ENCODE measurements at regions not wholly inside any gene's neighbourhood (a gene's known extent, or its start where the extent isn't known, plus 50 kb on each side); places are given as distances from the start of the nearest gene placed in this dataset.
A peak's percentile ranks its signal among the peaks of the same experiment; 100 is the strongest.
"Not testable (repeated sequence)": the region's sequence is repeated elsewhere in the genome, so short reads cannot be mapped to it uniquely, and the experiment has no call there.

- no peak for DNase-seq
These were observed 123.6 kb upstream of the TNPO1 start for GRCh38 chr5:72692651-72693442.

- peak; percentile 40 for DNase-seq
These were observed 124.2 kb upstream of the TNPO1 start for GRCh38 chr5:72692231-72692637.

DNA sequence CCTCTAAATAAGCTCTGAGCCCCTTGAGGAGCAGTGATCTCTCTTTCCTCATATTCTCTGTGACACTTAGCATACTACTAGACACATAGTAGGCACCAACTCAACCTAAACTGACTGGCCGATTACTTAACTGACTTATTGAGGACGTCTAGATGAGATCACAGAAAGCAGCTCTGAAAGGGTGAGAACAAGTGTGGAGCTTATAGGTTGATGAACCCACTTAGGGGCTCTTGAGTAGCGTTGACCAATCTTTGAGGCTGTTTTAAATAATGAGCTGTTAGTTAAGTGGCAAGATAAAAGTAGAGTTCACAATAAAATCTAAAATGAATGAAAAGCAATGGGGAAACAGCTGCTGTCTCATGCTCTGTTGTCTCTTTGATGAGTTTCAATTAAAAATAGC lies 124.7 kb upstream of the TNPO1 start:
- no peak for DNase-seq

- no peak for DNase-seq
These were observed 127.5 kb upstream of the TNPO1 start for GRCh38 chr5:72688916-72689315.

DNA sequence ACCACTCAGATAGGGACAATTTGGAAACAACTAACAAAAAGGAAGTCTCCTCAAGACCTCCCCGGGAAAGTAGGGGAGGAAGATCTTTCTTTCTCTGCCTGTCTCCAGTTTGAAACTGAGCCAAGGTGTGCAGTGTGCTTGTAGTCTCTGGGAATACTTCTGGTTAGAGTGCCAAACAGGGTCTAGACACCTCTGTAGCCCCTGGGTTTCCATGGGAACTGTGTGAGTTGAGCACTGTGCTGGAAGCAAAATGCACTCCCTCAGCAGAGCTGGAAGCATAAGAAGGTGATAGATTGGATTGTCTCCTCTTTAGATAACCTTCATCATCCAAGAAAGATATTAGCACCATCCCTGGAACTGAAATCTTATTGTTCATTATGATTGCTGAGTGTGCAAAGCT lies 129.2 kb upstream of the TNPO1 start:
- DNase-seq, result no peak

GRCh38 chr5:72682561-72682960 lies 133.9 kb upstream of the TNPO1 start:
- DNase-seq, result no peak

DNA sequence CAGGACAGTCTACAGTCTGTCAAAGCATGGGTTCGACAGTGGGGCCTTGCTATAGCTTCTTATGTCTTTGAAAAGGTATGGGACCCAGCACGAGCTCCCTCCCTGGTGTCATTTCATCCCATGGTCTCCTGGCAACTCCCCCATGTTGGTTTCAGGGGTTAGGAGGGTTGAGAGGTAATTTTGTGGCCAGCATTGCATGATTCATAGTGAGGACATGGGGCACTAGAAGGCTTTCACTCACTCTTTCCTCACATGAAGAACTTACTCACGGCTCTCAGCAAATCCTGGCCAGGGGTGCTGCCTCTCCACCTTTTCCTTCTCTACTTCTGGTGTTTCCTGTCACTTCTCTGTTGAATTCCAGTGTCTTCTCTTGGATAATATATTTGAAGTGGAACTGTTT lies 134.7 kb upstream of the TNPO1 start:
- DNase-seq, result no peak

GRCh38 chr5:72677447-72677846 lies 139.0 kb upstream of the TNPO1 start:
- no peak for DNase-seq

- not testable (repeated sequence) for DNase-seq
These were observed 139.6 kb upstream of the TNPO1 start for GRCh38 chr5:72676831-72677230.

- DNase-seq, result no peak
These were observed 142.8 kb upstream of the TNPO1 start for GRCh38 chr5:72673623-72674022.

DNA sequence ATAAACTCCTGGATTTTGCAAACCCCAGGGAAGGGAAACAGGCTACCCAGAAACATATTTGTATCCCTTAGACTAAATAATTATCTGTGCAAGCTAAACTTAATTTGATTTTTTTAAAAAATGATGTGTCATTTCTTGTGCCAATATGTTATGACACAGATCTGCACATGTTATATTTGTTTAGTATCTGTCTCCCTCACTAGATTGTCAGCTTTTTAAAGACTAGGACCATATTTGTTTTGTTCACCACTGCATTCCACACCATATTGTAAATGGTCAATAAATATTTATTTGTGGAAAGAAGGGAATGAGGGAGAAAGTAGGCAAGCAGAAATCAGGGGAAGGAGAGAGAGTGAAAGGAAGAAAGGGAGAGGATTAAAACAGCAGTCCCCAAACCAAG lies 143.3 kb upstream of the TNPO1 start:
- no peak for DNase-seq

DNA sequence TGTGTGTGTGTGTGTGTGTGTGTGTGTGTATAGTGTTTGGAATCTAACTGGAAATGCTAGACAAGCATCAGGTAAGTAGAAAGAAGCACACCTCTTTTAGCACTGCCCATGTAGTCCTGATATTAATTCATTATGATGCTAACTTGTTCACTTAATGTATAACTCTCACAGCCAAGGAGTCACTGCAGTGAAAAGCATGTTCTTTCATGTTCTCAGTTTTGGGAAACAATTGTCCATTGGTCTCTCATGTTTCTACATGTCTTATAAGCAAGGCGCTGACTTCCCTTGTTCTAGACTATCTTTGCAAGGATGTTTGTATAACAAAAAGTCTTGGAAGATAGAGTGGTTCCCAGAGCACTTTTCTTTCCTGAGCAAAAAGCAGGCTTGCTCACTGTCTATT lies 148.8 kb upstream of the TNPO1 start:
- DNase-seq, result no peak

DNA sequence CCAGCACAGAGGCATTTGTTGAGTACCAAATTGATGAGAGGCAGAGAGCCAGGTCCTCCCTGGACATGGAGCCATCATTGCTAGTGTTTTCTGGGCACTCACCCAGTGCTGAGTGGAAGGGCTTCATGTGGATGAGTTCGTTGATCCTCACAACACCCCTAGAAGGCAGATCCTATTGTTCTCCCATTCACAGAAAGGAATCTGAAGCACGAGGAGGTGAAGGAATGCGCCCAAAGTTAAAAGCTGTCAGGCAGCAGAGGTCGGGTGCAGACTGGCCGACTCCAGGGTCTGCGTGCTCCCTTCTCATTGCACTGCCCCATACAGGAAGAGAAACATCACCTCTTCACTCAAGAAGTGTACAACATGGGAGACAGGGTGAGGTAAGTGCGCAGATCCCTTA lies 153.5 kb upstream of the TNPO1 start:
- no peak for DNase-seq

DNA sequence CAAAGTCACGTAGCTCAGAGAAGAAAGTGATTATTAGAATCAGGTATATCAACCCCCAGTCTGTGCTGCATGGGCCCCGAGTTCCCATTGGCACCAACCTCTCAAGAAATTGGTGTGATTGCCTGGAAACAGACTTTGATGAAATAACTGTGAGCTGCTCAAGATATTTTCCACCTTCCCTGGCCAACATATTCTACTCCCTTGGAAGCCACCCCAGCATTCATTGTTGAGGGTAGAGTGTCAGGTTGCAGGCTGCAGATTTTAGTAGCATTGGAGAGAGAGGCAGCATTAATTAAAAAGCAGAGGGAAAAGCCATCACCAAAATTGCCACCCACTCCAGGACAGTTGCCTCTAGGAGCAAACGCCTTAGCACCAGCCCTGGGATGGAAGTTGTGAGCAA lies 154.2 kb upstream of the TNPO1 start:
- DNase-seq, result peak; percentile 61

DNA sequence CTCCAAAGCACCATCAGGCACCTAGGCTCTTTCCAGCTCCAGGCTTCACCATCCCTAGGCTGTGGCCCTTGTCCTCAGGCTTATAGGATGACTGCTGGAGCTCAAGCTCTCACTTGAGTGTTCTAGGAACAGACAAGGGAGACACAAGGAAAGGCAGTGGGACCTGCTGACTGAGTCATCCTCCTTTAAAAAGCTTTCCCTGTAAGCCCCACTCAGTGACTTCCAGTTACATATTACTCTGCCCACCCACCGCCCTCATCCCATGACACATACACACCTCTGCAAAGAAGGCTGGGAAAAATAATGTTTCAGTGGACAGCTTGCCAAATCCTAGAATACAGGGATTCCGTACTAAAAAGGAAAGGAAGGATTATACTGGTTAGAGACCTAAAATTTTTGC lies 154.2 kb upstream of the ZNF366 start:
- peak; percentile 39 for DNase-seq

GRCh38 chr5:72659726-72660125 lies 152.5 kb upstream of the ZNF366 start:
- DNase-seq, result no peak

GRCh38 chr5:72658761-72659540 lies 151.7 kb upstream of the ZNF366 start:
- no peak for DNase-seq

DNA sequence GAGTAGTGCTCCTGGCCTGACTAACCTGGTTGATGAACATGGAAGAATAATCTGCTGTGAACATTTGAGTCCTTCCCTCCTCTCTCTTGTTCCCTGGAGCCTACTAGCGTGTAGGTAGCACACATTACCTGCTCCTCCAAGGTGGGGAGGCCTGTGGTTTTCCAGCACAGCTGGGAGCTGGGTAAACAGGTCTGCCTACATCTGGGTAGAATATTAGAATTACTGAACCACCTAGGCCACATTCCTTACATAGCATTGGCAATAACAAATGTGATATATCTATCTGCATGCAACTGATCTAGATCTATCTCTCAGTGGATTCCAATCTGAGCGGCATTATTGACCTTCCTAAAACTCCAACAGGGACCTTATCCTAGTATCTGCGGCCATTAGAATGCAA lies 151.0 kb upstream of the ZNF366 start:
- DNase-seq, result no peak

DNA sequence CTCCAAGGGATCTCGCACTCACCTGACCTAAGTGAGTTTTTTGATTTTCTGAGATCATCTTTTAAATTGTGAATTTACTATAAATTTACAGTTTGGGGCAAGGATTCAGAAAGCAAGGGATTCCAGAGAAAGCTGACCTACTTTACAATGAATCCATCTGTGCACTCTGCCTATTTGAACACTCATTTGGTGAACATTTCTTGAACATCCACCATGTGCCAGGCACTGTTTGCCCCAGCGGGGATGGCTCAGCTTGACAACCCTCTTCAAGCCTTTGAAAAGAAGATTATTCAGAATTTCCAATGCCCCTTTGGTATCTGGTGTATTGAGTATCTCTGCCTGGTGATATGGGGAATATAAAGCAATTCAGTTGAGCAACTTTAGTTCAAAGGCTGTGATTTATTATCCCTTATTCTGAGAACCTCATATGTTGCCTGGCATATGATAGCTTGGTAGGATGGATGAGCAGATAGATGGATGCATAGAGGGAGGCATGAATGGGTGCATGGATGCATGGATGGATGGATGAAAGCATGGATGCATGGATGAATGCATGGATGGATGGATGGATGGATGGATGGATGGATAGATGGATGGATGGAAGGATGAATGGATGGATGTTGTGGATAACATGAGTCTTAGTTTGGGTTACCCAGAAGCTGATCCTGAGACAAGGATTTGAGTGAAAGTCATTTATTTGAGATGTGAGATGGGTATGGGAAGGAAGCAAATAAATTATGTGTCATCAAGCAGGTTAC lies 149.7 kb upstream of the ZNF366 start:
- no peak for DNase-seq

DNA sequence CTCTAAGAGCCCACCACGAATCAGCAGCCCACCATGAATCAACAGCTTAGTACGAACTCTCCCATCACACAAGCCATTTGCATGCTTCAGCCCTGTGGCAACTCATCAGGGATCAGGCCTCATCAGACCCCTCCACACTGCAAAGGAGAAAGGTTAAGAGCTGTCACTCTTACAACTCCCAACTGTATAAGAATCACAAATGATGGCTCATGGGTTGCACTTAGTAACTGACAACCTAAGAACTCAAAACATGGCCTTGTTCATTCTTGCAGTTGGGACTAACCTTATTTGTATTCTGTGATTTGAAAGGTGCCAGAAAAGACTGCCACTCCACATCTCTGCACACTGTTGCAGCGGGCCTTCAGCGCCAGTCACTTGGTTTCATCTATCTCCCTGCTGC lies 149.1 kb upstream of the ZNF366 start:
- no peak for DNase-seq

GRCh38 chr5:72654231-72654630 lies 147.0 kb upstream of the ZNF366 start:
- DNase-seq, result no peak

DNA sequence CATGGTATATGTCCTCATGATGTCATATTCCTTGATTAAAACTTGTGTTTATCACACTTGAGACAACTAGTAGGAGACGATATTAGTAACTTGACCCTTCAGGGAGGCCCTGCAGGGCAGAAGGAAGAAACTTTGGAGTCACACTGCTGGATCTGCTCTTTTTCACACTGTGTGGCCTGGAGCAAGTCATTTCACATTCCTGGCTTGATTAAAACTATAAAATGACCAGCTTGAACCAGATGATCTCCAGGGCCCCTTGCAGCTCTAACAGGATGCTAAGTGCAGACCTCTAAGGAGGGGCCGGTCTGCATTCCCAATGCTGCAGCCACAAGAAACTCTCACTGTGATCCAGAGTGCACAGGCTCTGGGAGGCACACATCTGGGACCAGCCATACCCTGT lies 146.4 kb upstream of the ZNF366 start:
- DNase-seq, result no peak

DNA sequence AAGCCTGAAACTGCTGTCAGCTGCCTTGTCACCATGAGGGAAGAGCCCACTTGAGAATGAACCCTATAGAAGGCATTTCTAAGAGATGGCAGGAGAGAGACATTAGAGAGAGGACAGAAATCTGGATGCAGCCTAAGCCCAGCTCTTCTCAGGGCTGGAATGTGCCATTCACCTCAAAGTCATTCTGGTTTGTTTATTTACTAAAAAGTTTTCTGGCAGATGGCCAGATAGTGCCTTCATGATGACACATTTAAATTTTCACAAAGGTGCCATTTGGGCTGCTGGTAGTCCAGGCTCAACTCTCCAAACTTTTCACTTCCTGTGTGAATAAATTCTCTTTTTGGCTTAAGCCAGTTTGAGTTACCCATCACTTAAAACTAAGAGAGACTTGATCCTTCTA lies 144.6 kb upstream of the ZNF366 start:
- DNase-seq, result no peak

- DNase-seq, result no peak
These were observed 143.9 kb upstream of the ZNF366 start for GRCh38 chr5:72651109-72651508.
